B cell (primary cell): ENCODE measurements at regions not wholly inside any gene's neighbourhood (a gene's known extent, or its start where the extent isn't known, plus 50 kb on each side); places are given as distances from the start of the nearest gene placed in this dataset.

Source experiments
- ATAC-seq: fragments of 200-7000 bp; cut with Tn5 transposase; one replicate; pipeline ENCODE4 v1.10.0; 2021; ENCODE audit warnings: low read depth, mild to moderate bottlenecking, moderate number of reproducible peaks, moderate library complexity
- CTCF ChIA-PET: fragments of 350-600 bp; sonication (Branson Sonifier 250); formaldehyde crosslinking; loops from one replicate; lab custom pipeline; 2021; ENCODE audit warnings: antibody characterized with exemption, inconsistent platforms; lab: Charles Lee
- POLR2A ChIA-PET: fragments of 350-600 bp; sonication (Branson Sonifier 250); formaldehyde crosslinking; loops from one replicate; lab custom pipeline; 2021; ENCODE audit warnings: antibody characterized with exemption; lab: Charles Lee
- DNase-seq: peaks from one replicate; pipeline ENCODE4 v3.0.0; 2013
- H2AFZ ChIP-seq: 2 replicates; pipeline ENCODE4 v1.6.1; 2012; ENCODE audit warnings: mild to moderate bottlenecking, low read depth, low read length; ENCODE audit not compliant: insufficient read depth, poor library complexity, severe bottlenecking
- H3K27ac ChIP-seq, 2 donors: 1 replicate in 1 of 2; 2 replicates in 1 of 2; pipeline ENCODE4 v1.5.1; 2012 to 2013; ENCODE audit warnings: low read length in 2 of 2, mild to moderate bottlenecking in 2 of 2, moderate library complexity in 1 of 2
- H3K27me3 ChIP-seq, 4 experiments: fragments of 200-600 bp in 1 of 4; sonication (generic) in 1 of 4; replicated peaks in 1 of 4; 1 replicate in 2 of 4; 2 replicates in 2 of 4; pipeline versions ENCODE4 v1.6.1 to v1.7.0; 2013 to 2016; ENCODE audit warnings: low read length in 3 of 4, mild to moderate bottlenecking in 2 of 4, mixed read lengths in 1 of 4, moderate library complexity in 1 of 4; ENCODE audit not compliant: insufficient read depth in 4 of 4, control insufficient read depth in 3 of 4; ENCODE audit errors: control extremely low read depth in 1 of 4
- H3K36me3 ChIP-seq, 2 experiments: replicated peaks in 1 of 2; 1 replicate in 1 of 2; 2 replicates in 1 of 2; pipeline versions ENCODE4 v1.6.1 to v1.7.1; 2013; ENCODE audit warnings: low read length in 1 of 2; ENCODE audit not compliant: insufficient read depth in 2 of 2, control insufficient read depth in 1 of 2; ENCODE audit errors: control extremely low read depth in 1 of 2, extremely low read depth in 1 of 2
- H3K4me1 ChIP-seq, 2 donors: fragments of 200-600 bp in 1 of 2; sonication (generic) in 1 of 2; 1 replicate in 1 of 2; 2 replicates in 1 of 2; pipeline versions ENCODE4 v1.5.1 to v1.6.1; 2013 to 2017; ENCODE audit warnings: low read length in 2 of 2; ENCODE audit not compliant: control insufficient read depth in 2 of 2, insufficient read depth in 2 of 2
- H3K4me2 ChIP-seq: replicated peaks from 2 replicates; pipeline ENCODE3; 2012; ENCODE audit warnings: mild to moderate bottlenecking, low read depth, low read length; ENCODE audit not compliant: poor library complexity, severe bottlenecking
- H3K4me3 ChIP-seq, 5 experiments: fragments of 200-600 bp in 1 of 5; sonication (generic) in 1 of 5; 1 replicate in 3 of 5; 2 replicates in 2 of 5; pipeline versions ENCODE4 v1.5.1 to v1.7.0; 2011 to 2016; ENCODE audit warnings: low read length in 4 of 5, mild to moderate bottlenecking in 4 of 5, low read depth in 2 of 5, control low read depth in 1 of 5, moderate library complexity in 1 of 5; ENCODE audit not compliant: insufficient read depth in 1 of 5; ENCODE audit errors: control extremely low read depth in 1 of 5, extremely low read depth in 1 of 5
- H3K79me2 ChIP-seq: fragments of 200-600 bp; sonication (generic); one replicate; pipeline ENCODE4 v1.6.0; 2016; ENCODE audit warnings: low read length; ENCODE audit not compliant: control insufficient read depth, insufficient read depth
- H3K9ac ChIP-seq: fragments of 200-600 bp; sonication (generic); 2 replicates; pipeline ENCODE4 v1.6.1; 2017; ENCODE audit warnings: mild to moderate bottlenecking, low read length, moderate library complexity
- H3K9me3 ChIP-seq, 3 donors: one replicate each; pipeline versions ENCODE4 v1.6.1 to v1.7.1; 2013; ENCODE audit warnings: low read length in 2 of 3; ENCODE audit not compliant: control insufficient read depth in 2 of 3, insufficient read depth in 1 of 3; ENCODE audit errors: control extremely low read depth in 1 of 3
- H4K20me1 ChIP-seq: 2 replicates; pipeline ENCODE4 v1.6.0; 2012; ENCODE audit warnings: mild to moderate bottlenecking, low read length; ENCODE audit not compliant: insufficient read depth, control insufficient read depth, poor library complexity, severe bottlenecking
- H3K27ac Mint-ChIP-seq: one replicate; pipeline ENCODE4 v1.8.0; 2021; ENCODE audit warnings: mixed read lengths
- H3K27me3 Mint-ChIP-seq: one replicate; pipeline ENCODE4 v1.8.0; 2021; ENCODE audit warnings: mixed read lengths
- H3K4me1 Mint-ChIP-seq: one replicate; pipeline ENCODE4 v1.8.0; 2021; ENCODE audit warnings: mixed read lengths
- H3K4me3 Mint-ChIP-seq: one replicate; pipeline ENCODE4 v1.8.0; 2021; ENCODE audit warnings: mixed read lengths
- H3K9me3 Mint-ChIP-seq: one replicate; pipeline ENCODE4 v1.8.0; 2022; ENCODE audit warnings: mixed read lengths; ENCODE audit not compliant: insufficient read depth
- EZH2 ChIP-seq: IDR thresholded peaks from 2 replicates; pipeline ENCODE4 v1.6.1; 2012; ENCODE audit warnings: borderline replicate concordance, low read depth, mild to moderate bottlenecking, moderate library complexity, low read length; ENCODE audit not compliant: insufficient read depth, poor library complexity, severe bottlenecking
- WGBS: methylation state at CpG from one replicate; pipeline ENCODE4 v1.1.5; 2013; ENCODE audit warnings: missing lambda C conversion rate; ENCODE audit not compliant: insufficient coverage; 5-methylcytosine and 5-hydroxymethylcytosine counted together
- intact Hi-C: fragments of 100-400 bp; cut with micrococcal nuclease; formaldehyde crosslinking; loops from one replicate; pipeline ENCODE4 v1.10.0; 2022
- TF ChIP-seq, protein P1 (sequence below): fragments of 200-600 bp; IDR thresholded peaks from one replicate; pipeline ENCODE4 v1.8.0; 2022; ENCODE audit warnings: antibody characterized with exemption, mild to moderate bottlenecking

- H3K4me2 ChIP-seq = no peak overlapping the region
- ATAC-seq = no peak
- H3K79me2 ChIP-seq = no peaks in the 10 kb centered on the region
- Mint-ChIP-seq H3K4me3 (no peak overlapping the region), H3K9me3 (peaks cover 4% of the 10 kb centered on the region), H3K27ac (no peak overlapping the region), H3K27me3 (peaks cover 7% of the 10 kb centered on the region), H3K4me1 (no peaks in the 10 kb centered on the region)
- no peaks in the 10 kb centered on the region for H3K4me1 ChIP-seq
- ChIA-PET CTCF (no interaction called here), POLR2A (no interaction called here)
- no peaks in the 10 kb centered on the region for H3K27me3 ChIP-seq
- intact Hi-C loops = no loop called here
- no peak overlapping the region for H2AFZ ChIP-seq
- no peak overlapping the region for H3K9ac ChIP-seq
- H3K36me3 ChIP-seq = no peaks in the 10 kb centered on the region
- no peak overlapping the region for H3K27ac ChIP-seq
- H3K4me3 ChIP-seq = no peak overlapping the region
- no peak for DNase-seq
- peaks cover 0 to 8% (median 0%) of the 10 kb centered on the region in 3 donors for H3K9me3 ChIP-seq
- WGBS = no CpG with 5 or more reads among the region's 1 CpG
- H4K20me1 ChIP-seq = no peaks in the 10 kb centered on the region
- TF ChIP-seq, protein P1, sequence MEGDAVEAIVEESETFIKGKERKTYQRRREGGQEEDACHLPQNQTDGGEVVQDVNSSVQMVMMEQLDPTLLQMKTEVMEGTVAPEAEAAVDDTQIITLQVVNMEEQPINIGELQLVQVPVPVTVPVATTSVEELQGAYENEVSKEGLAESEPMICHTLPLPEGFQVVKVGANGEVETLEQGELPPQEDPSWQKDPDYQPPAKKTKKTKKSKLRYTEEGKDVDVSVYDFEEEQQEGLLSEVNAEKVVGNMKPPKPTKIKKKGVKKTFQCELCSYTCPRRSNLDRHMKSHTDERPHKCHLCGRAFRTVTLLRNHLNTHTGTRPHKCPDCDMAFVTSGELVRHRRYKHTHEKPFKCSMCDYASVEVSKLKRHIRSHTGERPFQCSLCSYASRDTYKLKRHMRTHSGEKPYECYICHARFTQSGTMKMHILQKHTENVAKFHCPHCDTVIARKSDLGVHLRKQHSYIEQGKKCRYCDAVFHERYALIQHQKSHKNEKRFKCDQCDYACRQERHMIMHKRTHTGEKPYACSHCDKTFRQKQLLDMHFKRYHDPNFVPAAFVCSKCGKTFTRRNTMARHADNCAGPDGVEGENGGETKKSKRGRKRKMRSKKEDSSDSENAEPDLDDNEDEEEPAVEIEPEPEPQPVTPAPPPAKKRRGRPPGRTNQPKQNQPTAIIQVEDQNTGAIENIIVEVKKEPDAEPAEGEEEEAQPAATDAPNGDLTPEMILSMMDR = no peak
- no peak for TF ChIP-seq EZH2
Measured at GRCh38 chr9:87014436-87014835, 67.1 kb upstream of the GAS1 start.

DNA sequence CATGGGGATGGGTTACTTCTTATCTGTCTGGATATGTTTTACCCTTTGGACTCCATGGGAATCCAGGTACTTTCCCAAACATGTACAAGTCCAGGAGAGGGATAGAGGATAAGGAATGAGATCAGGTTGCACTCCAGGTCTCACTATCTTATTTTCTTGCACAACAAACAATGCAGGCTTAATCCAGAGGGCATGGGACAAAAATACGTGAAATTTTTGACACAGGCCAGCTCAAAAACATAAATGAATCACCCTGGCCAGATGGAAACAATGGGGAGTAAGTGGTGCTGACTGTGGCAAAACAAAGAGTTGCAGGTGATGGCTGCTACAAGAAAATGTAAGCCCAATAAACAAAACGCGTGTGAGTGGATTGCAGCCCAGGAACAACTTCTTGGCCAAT, 69.4 kb upstream of the GAS1 start:
- Mint-ChIP-seq H3K4me3 (no peak overlapping the region), H3K9me3 (peaks cover 4% of the 10 kb centered on the region), H3K4me1 (no peaks in the 10 kb centered on the region), H3K27me3 (no peaks in the 10 kb centered on the region), H3K27ac (no peak overlapping the region)
- intact Hi-C loops = no loop called here
- H3K27me3 ChIP-seq = no peaks in the 10 kb centered on the region
- no peak overlapping the region for H3K27ac ChIP-seq
- POLR2A ChIA-PET = no interaction called here
- H3K79me2 ChIP-seq = no peaks in the 10 kb centered on the region
- no peak overlapping the region for H2AFZ ChIP-seq
- no peak for TF ChIP-seq EZH2
- TF ChIP-seq, protein P1 = no peak
- H3K4me1 ChIP-seq = no peaks in the 10 kb centered on the region
- no peak overlapping the region for H3K4me2 ChIP-seq
- no peaks in the 10 kb centered on the region for H3K36me3 ChIP-seq
- H4K20me1 ChIP-seq = no peaks in the 10 kb centered on the region
- DNase-seq (no peak), ATAC-seq (no peak)
- CTCF ChIA-PET = no interaction called here
- H3K9me3 ChIP-seq = peaks cover 0 to 5% (median 0%) of the 10 kb centered on the region in 3 donors
- no peak overlapping the region for H3K9ac ChIP-seq
- WGBS = 100% methylated on average over 2 of the region's 3 CpGs
- H3K4me3 ChIP-seq = no peak overlapping the region
